NCI-H748 (cell line): ENCODE measurements at regions not wholly inside any gene's neighbourhood (a gene's known extent, or its start where the extent isn't known, plus 50 kb on each side); places are given as distances from the start of the nearest gene placed in this dataset.
A peak's percentile ranks its signal among the peaks of the same experiment; 100 is the strongest.

Experiments
- DNase-seq: peaks from one replicate; lab custom pipeline; 2025; ENCODE audit not compliant: unreplicated experiment; lab: John Stamatoyannopoulos, UW

GRCh38 chr2:235140801-235141081 lies 188.9 kb downstream of the SH3BP4 start:
- no peak for DNase-seq

DNA sequence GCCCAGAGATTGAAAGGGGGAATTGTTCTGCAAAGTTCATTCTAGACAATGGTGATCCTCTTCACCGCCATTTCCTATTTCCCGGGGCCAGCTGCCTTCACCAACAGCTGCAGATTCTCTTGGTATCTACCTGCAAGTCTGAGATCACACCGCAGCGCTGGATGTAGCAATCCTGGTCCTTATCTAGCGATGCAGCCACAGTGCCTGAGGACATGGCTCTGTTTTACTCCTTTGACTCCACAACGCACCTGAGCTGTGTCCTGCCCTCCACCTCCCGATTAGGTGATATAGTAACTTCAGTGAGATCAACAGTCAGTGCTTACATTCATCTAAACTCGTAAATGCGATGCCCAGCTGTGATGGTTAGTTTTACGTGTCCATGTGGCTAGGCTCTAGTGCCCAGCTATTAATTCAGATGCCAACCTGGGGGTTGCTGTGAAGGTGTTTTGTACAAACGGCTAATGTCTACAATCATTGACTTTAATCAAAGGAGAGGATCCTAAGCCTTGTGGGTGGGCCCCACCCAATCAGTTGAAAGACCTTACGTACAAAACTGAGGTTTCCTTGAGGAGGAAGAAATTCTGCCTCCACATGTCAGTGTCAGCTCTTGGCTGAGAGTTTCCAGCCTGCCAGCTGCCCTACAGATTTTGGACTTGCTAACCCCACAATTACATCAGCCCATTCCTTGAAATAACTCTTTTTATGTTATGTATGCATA lies 189.8 kb downstream of the SH3BP4 start:
- no peak for DNase-seq

GRCh38 chr2:235142601-235143000 lies 190.8 kb downstream of the SH3BP4 start:
- no peak for DNase-seq

DNA sequence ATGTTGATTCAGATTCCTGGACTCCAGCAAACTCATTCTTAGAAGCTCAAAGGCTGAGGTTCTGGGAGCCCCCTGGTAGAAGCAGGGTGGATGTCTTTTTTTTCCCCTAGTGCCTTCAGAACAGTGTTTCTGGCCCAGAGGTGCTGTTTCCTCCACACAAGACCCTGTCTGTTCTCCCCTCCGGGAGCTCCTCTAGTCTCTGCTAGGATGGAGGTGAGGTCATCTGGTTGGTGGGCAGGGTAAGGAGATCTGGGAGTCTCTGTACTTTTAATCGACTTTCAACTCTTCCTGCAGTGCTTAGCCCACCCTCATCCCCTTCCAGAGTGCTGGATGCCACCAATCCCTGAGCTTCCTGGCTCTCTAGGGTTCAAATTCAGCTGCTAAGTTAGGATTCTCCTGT lies 192.0 kb downstream of the SH3BP4 start:
- DNase-seq: no peak

GRCh38 chr2:235144291-235144690 lies 192.5 kb downstream of the SH3BP4 start:
- DNase-seq: no peak

- DNase-seq: no peak
Observed at GRCh38 chr2:235146206-235146605, 194.4 kb downstream of the SH3BP4 start.

DNA sequence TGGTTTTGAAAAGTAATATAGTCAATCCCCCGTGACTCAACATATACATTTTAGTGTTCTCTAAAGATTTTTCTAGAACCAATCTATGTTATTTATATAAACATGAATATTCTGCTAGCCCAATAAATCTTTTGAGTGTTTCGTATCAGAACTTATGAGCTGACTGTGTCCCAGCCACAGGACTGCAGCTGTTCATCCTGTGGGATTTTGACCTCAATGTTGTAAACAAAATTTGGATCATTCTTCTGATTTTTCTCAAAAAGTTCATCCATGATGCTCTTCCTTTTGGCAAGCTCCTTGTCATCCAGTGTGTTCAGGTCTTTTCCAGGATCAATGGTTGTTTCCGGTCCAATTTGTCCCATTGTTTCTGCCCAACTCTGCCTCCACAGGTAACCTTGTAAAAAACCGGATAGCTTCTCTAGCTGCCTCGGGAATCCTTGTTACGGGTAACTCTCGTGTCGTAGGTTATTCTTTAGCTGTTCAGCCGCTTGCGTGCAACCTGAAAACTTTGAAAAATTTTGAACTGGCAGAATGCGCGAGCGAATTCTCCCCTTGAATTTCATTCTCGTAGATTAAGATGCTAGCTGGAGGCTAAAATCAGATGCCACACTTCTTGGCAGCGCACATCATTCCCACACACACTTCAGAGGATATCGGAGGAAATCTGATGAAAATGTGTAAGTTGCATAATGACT lies 195.2 kb downstream of the SH3BP4 start:
- no peak for DNase-seq

DNA sequence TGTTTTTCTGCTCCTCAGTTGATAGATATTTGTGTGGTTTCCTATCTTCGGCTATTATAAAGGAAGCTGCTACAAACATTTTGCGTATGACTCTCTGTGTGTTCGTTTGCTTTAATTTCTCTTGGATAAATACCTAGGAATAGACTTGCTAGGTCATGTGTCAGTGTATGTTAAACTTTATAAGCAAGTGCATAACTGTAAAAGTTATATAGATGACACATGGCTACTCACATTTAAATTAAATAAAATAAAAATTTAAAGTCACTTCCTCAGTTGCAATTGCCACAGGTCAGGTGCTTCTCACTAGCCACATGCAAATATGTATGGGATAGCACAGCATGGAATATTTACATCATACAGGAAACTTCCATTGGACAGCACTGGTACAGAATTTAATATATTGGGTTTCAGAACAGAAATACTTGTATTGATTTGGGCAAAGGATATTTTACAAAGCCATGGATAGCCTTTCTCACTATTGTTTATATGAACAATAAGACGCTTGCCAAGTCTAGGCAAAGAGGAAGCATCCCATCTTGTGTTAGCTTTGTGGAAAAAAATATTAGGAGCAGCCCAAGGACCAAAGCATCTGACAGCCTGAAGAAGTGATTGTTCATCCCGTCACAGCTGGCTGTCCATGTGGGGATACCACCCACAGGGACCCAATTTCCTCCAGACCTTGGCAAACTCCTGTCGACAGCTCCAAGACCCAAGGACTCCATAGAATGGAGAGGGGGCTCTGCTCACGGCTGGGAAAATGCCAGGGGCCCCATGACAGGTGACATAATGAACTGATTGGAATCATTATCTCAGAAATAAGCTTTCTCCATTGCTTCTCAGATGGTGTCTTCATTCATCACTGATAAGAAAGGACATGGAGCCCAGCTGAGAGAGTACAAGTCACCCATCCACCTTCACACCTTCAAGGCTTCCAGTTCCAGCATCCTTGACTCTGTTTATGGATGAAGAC lies 196.7 kb downstream of the SH3BP4 start:
- no peak for DNase-seq

GRCh38 chr2:235149240-235149659 lies 197.4 kb downstream of the SH3BP4 start:
- DNase-seq: peak; percentile 11

GRCh38 chr2:235149736-235150135 lies 197.9 kb downstream of the SH3BP4 start:
- no peak for DNase-seq

- no peak for DNase-seq
Observed at GRCh38 chr2:235151152-235151551, 199.3 kb downstream of the SH3BP4 start.

DNA sequence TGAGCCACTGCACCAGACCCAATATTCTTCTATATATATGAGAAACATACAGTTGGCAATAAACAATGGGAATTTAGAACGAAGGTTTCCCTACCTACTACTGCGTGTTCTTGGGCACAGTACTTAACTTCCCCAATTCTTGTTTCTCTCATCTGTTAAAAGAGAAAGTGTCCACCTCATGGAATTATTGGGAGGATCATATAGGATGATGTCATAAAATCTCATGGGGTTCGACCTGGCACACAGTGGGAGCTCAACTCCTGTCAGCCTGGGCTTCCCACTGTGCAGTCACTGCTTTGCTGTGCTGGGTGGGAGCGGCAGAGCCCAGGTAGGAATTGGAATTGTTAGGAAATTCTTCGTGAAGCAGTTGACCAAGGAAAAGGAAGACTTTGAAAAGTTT lies 203.3 kb downstream of the SH3BP4 start:
- DNase-seq: no peak

GRCh38 chr2:235156055-235156454 lies 204.2 kb downstream of the SH3BP4 start:
- DNase-seq: no peak

- DNase-seq: no peak
Observed at GRCh38 chr2:235157746-235158482, 206.1 kb downstream of the SH3BP4 start.

GRCh38 chr2:235160281-235160810 lies 208.5 kb downstream of the SH3BP4 start:
- DNase-seq: no peak

DNA sequence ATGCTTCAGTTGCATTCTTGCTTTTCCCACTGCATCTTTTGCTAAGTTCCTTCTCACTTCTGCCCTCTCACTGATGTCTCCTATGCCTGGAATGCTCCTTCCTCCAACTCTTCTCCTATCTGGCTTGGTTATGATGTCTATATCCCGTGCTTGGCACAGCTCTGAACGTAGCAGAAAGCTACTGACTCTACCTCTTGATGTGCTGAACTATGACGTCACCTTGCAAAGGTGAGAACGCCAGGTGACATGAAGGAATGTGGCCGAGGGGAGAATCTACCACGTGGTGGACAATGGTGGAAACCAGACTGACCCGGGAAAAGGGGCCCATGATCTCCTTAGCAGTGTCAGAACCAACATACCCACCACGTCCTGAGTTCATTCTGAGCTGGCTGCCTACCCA lies 209.7 kb downstream of the SH3BP4 start:
- DNase-seq: no peak

DNA sequence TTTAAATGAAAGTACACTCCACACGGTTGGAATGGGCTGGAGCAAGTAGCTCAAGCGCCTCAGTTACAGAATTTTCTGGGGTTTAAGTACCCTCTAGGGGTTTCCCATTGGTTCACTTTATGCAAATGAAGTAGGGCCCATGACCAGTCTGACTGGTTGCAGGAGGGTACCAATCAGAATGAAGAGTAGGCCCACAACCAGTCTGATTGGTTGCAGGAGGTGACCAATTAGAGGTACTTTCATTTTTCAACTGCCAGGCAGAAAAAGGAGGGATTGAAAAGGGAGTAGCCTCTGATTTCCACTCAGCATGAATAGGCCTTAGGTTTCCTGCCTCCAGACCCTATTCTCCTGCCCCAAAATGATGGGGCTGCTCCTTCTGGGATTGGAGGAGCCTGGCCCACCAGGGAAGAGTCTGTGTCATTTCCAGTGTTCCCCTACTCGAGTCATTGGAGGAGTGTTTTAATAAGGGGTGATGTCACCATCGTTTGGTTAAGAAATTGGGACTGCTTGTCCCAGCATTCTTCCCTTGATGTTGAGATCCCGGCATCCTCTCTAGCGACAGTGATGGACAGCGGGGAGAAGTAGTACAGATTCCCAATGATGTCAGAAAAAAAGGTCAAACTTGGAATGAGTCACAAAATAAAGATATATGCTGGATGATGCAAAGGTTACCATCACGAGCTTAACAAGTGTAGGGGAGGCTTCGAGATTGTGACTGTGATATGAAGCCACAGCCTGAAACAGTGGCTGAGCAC lies 210.4 kb downstream of the SH3BP4 start:
- DNase-seq: peak; percentile 13

DNA sequence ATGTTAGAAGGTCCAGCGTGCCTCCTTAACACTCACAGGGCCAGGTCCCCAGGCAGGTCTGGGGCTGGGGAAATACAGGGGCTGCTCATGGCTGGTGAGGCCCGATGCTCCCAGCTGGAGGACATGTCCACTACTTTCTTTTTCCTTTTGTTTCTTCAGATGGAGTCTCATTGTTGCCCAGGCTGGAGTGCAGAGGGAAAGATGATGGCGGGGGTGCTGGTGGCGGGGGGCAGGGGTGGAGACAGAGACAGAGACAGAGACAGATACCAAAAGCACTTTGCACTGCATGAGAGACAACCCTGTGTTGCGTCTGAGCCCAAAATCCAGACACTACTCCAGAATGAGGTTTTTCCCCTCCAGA lies 211.0 kb downstream of the SH3BP4 start:
- no peak for DNase-seq

DNA sequence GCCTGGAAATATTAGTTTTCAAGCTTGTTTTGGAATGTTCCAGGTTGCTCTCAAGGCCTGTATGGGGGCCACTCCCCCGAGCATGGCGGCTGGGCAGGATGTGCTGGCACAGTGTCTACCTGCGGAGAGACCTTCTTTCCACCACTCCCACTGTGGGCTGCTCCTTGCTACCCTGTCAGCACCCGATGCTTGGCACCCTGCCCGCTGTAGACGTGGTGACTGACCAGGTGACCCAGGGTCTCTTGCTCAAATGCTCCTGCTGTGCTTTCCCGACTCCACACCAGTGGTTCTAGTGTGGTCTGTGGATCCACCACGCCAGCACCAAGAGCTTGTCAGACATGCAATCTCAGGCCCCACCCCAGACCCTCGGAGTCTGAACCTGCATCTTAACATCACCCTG lies 213.3 kb downstream of the SH3BP4 start:
- no peak for DNase-seq

GRCh38 chr2:235165631-235166030 lies 213.8 kb downstream of the SH3BP4 start:
- no peak for DNase-seq
